CD4-positive, alpha-beta T cell treated with Interleukin-15 for 1 hour (primary cell): ENCODE measurements at regions not wholly inside any gene's neighbourhood (a gene's known extent, or its start where the extent isn't known, plus 50 kb on each side); places are given as distances from the start of the nearest gene placed in this dataset.

Experiments used
- DNase-seq: peaks from one replicate; pipeline ENCODE4 v3.0.0-alpha.2; 2020

DNA sequence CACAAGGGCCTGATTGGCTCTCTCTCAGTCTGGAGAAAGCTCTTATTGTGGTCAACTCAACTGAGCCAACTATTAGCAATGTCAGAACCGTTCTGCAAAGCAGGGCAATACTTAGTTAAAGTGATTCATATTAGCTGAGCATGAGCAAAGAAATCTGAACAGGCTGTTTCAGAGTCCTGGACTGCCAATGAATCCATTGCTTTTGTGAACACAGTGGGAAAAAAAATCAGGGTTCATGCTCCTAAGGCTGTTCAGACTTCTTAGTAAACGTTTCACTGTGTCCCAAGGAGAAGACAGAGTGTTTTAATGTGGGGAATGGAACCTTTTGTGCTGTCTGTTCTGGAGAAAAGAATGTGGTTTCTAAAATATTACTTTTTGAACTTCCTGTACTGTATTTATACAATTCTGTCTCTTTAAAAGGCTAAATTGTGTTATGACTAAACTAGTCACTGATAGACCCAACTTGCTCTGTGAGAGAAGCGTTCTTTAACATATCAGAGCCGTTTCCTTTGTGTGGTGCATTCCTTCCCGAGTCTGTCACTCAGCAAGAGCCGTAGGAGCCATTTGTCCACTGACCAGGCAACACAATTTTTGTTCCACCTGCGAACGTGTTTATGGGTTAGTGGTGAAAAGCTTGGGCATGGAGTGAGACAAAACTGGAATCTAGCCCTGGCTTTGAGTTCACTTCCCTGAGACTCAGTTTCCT is 366.1 kb downstream of the FBXO8 start:
- DNase-seq = no peak

DNA sequence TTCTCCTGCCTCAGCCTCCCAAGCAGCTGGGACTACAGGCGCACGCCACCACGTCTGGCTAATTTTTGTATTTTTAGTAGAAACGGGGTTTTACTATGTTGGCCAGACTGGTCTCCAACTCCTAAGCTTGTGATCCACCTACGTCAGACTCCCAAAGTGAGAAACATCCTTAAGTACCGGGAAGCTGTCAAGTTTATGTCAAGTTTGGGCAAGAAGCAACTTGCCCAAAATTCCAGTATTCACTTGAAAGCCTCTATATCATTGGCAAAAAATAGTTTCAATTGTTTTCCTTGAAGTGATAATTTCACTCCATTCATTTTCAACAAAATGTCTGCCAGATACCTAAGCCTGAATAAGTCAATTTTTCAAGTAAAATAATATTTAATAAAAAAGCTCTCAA is 370.0 kb downstream of the FBXO8 start:
- no peak for DNase-seq

DNA sequence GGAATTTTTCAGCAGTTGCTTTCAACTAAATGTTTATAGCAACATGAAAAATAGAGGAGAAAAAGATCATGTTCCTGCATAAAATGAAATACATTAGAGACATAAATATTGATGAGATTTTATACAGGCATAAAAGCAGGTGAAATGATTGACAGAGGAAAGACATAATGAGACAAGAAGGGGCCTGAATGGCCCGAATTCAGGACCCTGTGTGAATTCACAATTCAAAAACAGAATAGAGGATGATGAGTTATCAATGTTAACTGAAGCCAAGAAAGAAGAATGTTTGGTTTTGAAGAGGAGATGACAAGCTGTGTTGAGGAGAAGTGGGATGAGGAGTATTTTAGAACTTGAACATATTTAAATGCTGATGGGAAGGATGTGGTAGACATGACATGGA is 371.1 kb downstream of the FBXO8 start:
- no peak for DNase-seq

DNA sequence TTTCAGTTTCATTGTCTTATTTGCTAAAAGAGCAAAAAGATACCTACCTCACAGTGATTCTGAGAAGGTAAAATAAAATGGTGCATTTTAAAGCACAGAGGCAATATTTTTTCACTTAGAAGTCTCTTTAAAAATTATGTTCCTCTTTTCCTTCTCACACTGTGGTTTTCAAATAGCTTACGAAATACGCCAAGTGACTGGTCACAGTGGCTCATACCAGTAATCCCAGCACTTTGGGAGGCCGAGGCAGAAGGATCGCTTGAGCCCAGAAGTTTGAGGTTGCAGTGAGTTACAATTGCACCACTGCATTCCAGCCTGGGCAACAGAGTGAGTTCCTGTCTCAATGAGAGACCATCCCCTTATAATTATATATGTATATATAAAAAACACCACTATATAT is 372.6 kb downstream of the FBXO8 start:
- peak; percentile 30 for DNase-seq

DNA sequence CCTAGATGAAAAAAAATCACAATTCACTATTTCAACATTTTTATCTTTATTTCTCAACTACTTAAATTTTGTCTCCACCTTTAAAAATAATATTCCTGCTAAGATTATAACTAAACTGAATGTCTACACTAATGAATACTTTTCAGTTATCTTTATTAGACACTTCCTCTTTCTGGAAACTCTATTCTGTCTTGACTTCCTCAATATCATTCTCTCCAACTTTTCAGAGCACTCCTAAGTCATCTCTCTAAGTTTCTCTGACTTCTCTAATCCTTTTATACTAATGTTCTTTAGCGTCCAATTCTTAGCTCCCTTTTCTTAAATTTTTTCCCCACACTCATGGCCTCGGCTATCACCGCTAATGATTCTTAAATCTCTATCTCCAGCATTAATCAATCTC is 374.2 kb downstream of the FBXO8 start:
- no peak for DNase-seq

DNA sequence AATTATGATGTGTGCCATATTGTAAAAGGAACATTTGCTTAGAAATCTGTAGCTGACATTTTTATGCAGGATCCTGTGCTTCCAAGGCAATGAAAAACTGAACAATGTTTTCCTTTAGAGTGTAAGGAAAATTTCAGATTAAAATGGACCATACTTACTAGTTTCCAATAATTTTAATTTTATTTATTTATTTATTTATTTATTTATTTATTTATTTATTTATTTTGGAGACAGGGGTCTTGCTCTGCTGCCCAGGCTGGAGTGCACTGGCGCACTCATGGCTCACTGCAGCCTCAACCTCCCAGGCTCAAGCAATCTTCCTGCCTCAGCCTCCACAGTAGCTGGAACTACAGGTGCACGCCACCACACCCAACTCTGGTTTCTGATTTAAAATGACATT is 369.8 kb upstream of the HAND2 start:
- no peak for DNase-seq

DNA sequence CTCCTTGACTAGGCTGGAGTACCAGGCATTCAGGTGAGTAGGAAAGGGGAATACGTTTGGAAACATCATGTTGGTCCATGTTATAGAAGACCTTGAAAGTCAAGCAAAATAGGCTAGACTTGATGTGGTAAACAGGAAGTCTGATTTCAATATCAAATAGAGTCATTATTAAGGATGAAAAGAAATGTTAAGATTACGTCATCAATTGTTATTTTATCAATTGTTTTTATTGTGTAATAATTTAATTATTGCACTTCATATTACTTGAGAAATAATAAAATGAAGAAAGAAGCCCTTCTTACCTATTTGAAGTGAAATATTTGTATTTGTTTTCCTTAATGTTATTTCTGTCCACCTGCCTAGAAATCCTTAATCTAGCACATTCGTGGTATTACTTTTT is 361.0 kb upstream of the HAND2 start:
- no peak for DNase-seq

DNA sequence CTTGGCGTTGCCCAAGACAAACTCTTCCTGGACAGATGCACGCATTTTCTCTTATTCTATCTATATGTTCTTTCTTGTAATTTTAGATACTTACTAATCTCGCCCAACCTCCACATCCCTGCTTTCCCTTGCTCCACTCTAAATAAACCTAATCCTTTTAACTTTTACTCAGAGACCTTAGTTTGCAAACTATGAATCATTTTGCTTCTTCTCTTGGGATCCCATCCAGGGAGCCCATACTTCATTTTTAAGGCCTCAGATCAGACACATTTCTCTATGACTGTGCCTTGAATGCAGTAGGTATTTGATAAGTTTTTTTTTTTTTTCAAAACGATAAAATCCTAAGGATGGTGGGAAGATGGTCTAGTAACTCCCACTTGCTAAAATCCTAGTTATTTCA is 353.8 kb upstream of the HAND2 start:
- no peak for DNase-seq

DNA sequence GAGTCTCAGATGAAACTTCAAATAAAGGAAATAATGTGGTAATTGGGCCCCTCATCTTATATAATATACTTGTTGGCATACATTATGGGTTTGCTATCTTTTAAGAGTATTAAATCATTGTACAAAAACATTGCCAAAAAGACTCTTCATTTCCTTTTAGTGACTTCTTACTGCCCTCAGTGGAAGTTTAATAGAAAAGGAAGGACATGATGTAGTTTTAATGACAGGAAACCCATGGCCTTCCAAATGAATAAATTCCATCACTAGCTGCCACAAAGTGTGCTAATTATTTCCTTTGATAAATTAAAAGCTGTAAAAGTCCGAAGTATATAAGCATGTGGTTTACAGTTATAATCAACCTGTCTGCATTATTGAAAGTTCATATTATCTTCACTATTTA is 350.9 kb upstream of the HAND2 start:
- no peak for DNase-seq

DNA sequence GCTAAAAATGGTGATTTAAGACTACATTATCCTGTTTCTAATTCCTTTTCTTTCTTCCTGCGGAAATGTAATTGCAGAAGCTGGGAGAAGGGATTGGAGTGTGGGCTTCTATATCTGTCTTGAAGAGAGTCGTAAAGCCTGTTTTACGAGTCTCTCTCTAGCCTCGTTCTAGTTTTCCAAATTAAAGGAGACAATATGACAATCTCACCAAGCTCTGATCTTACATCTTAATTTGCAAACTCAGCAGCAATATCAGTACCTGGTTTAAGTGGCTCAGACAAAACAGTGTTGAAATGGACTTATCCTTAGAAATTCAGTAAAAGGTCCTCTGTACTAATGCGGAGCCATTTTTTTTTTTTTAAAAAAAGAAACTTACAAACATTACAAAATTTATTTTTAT is 349.5 kb upstream of the HAND2 start:
- DNase-seq = no peak

DNA sequence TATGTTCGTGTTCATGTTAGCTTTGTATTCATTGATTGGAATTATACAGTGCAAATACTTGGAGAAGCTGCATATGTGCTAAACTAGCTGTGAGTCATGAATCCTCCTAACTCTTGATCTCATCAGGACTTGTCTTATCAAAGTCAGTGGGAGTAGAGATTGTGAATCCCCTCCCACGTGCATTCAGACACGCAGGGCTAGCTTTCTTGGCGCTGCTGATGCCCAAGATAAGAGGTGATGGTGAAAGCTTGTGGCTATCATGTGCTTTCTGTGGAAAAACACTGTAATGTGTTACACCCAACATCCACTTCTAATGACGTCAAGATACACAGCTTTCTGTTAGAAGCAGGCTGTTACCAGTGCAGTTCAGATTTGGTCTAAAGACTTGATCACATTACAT is 348.7 kb upstream of the HAND2 start:
- DNase-seq = no peak

DNA sequence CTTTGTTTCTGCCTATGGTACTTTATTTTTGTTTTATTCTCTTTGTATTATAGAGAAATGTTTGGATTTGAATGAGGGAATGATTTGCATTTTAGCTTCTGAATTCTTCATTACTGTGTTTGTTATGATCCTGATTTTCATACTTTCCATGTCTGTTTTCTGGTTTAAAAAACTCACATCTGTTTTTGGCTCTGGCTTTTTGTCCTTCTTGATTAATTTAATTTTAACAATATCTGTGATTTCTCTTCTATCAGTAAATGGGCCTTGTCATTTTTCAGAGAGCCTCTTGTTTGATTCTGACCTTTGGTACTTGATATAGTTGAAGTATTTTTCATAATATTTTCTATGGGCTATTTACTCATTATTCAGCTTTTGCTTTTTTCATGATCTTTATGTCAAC is 341.6 kb upstream of the HAND2 start:
- no peak for DNase-seq

DNA sequence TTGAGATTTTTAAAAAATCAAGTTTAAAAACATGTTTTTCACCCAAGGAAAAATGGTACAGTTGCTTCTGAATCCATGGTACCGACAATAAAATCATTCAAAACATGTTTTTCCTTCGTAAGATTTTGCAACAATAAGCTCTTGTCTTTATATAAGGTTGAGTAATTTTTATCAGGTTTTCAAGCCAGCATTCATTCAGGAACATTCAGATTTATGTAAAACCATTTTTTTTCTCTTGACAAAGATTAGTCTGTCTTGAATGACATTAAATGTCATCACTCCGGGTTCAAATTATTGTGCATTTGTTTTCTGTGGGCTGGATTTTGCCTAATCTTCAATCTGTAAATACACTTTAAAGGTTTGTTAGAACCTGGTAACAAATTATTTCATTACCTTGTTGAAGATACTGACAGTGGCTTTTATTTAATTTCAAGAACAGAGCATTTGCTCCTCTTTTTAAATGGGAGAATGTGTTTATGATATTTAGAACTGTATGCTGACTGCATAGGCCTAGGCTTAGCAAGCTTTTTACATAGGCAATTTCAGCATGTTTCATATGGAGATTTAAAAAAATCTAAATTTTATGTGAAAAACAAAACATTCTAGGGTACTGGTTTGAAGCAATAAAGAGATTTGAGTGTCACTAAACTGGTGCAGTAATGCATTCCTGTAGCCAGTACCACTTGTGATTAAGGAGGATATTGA is 336.4 kb upstream of the HAND2 start:
- DNase-seq = no peak

DNA sequence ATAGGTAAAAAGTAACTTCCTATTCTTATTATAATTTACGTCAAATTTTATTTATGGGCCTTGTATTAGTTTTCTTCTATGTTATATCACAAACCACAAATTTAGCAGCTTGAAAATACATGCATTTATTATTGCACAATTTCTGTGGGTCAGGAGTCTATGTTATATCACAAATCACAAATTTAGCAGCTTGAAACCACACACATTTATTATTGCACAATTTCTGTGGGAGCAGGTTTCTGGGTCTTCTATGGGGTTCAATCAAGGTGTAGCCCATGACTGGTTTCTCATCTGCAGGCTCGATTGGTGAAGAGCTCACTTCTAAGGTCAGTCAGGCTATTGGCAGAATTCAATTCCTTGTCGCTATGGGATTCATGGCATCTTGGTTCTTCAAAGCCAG is 332.7 kb upstream of the HAND2 start:
- DNase-seq = no peak

DNA sequence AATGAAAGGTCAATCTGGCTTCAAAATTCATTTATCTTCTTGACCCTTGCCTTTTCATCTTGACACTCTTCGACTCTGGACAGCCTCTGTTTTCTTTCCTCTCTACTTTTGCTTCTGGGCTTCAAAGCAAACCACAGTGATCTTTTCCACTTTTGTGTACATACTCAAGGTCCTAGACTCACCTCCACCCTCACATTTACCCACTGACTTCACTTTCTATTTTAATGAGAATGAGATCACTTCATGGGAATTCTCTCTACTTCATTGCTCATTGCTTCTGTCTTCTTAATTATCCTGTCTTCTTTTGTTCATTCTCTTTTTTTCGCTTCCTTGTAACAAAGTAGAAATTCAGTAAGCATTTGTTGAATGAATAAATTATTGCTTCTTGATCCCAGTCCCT is 330.1 kb upstream of the HAND2 start:
- DNase-seq = no peak

DNA sequence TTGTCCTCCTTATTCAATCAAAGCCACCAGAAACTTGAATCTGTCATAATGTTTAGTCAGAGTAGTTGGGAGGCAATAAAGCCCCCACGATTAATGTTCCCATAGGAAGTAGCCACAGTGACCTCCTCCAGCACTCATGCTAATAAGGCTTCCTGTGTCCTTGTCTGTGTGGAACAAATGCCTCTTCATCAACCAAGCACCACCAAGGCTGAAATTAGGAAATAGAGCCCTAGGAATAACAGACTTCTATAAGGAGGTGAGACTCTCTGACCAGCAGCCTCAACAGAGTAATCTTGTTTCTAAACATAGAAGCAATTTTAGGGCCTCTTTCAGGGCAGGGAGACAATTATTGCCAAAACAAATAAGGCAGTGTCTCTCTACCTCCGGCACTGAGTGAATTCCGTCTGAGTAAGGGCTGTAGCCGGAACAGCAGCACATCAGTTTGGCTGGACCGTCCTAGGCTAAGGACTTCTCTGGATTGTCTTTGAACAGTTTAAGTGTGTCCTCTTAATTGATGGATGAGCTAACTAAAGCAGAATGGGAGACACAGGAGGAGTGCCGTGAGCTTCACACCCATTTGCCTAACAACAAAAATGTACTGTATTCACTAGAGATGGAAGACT is 329.2 kb upstream of the HAND2 start:
- DNase-seq = no peak

DNA sequence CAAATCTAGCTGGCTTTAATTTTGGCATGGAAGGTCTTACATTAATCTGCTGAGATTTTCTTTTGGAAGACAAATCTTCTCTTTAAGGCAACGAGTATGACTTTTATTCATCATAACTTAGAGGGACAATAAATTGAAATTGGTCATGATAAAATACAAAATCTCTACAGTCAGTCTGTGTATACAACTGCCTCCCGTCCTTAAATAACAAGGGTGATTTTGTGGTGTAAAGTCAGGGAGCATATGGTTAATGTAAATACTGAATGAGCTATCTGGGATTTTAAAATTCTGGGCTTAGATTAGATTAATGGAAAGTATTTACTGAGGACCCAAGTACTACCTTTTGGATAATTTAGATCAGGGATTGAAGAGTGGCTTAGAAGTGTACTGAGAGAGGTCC is 328.4 kb upstream of the HAND2 start:
- no peak for DNase-seq

DNA sequence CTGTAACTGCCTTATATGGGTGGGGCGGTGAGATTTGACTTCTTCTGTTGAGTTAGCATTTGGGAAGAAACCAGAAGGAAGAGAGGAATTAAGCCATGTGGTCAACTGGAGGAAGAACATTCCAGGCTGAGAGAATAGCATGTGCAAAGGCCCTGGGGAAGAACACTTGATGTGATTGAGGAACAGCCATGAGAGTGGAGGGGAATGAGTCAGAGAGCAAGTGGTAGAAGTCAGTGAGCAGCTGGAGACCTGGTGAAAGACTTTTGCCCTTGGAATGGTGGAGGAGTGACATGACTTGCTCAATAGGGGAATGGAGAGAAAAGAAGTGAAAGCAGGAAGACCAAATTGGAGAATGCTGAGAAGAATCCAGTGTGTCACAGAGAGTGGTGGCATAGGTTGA is 327.8 kb upstream of the HAND2 start:
- no peak for DNase-seq

DNA sequence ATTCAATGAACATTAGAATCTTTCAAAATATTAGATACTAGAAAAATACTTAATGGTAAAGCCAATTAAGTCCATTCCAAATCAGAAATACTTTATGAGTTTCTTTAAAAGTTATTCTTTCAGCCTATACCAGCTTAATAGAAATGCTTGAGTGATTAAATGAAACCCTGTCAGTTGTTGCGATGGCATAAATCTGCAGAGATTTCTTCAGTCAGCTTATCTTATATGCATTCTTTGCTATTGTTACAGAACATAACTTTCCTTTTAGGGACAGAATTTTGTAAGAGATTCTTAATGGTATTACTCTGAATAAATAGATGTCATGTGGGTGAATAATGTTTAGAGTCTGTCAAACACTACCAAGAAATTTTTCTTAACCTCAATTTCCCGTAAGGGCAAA is 325.0 kb upstream of the HAND2 start:
- DNase-seq = no peak

DNA sequence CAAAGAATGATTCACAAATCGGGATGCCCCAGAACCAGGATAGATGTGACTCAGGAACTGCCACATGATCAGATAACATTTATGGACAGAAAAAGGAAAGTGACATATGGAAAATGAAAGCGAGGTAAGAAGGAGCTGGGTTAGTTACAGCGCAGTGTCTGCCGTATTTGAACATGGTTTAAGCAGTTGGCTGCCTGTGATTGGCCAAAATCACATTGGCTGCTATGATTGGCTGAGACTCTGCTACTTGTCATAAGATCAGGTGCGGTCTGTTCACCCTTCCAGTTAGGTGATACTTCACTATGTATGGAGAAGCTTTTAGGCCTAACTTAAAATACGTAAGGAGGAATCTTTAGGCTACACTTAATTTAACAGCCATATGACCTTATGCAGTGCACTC is 322.7 kb upstream of the HAND2 start:
- DNase-seq = no peak

DNA sequence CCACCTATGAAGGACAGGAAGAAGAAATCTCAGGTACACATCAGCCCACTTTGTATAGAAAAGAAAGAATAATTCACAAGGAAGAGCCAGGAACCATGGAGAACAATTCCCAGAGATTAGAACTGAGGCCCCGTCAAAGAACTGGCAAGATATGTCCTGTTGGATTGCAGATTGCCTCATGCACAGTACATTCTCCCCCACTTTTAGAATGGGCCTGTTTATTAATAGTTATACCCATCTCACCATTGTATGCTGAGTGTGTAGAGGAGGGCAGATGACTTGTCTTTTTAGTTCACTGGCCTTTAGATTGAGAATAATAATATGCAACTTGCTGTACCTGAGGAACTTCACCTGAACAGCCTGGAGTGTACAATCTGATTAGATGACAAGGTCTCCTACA is 315.6 kb upstream of the HAND2 start:
- DNase-seq = no peak

DNA sequence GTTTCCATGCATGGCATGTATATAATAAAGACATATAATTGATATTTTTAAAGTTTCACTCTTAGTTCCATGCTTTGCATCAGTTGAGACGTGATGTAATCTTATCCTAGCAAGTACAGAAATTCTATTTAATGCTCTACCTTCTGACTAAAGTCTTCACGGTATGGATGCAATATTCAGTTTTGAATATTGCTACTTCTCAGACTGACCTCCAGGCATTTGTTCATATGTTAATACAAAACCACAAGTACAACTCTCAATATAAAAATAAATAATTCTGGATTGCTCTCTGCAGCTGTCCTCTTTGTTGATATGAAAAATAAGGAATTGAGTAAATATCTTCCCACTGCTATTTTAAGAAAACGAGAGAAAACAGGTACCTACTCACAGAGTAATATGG is 309.8 kb upstream of the HAND2 start:
- no peak for DNase-seq

DNA sequence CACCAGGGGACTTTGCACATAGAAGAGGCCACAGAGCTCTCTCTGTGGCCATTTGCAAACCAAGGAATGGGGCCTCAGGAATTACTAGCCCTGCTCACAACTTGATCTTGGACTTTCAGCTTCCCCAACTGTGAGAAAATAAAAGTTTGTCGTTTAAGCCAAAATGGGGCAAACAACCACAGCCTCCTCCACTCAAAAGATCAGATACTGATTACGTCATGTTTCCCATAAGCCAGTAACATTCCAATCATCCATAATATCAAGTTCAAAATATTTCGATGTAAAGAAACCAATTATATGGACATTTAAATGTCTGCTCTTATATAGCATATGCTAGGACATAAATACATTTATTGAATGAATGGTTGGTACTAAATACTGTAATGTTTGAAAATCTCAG is 307.5 kb upstream of the HAND2 start:
- DNase-seq = no peak

DNA sequence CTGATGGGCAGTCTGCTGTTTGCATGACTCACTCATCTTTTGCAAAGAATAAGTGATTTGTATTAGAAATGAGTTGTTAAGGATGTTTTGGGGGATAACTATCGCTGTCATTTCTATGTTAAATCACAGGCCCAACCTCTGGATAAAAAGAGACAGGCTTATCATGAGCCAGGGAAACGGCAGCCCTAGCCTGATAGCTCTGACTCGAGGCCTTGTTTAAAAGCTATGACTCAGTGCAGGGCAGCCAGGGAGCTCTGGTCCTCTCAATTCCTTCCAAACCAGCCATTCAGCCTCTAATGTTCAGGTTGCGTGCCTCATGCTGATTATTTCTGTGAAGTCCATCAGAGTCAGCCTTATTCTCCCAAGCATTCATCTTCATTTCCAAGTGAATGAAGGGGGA is 305.9 kb upstream of the HAND2 start:
- no peak for DNase-seq

DNA sequence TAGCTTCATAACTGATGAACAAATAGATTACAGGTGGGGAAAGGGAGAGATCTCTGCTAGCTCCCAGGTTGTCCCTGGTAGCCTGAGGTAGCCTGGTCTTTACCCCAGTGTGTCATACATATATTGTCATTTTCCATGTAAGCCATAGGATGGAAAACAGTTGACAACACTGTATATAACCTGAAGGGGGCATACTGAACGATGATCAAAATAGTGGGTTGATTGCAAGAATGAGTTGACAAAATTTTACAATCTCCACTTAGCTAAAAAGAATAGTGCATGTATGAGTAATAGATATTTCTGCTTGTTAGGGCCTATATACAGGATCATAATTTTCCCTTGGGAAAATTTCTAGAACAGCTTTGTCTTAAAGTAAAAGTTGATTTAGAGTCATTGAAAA is 304.1 kb upstream of the HAND2 start:
- no peak for DNase-seq
